ENCODE measurements at regions not wholly inside any gene's neighbourhood (a gene's known extent, or its start where the extent isn't known, plus 50 kb on each side); places are given as distances from the start of the nearest gene placed in this dataset.

DNA sequence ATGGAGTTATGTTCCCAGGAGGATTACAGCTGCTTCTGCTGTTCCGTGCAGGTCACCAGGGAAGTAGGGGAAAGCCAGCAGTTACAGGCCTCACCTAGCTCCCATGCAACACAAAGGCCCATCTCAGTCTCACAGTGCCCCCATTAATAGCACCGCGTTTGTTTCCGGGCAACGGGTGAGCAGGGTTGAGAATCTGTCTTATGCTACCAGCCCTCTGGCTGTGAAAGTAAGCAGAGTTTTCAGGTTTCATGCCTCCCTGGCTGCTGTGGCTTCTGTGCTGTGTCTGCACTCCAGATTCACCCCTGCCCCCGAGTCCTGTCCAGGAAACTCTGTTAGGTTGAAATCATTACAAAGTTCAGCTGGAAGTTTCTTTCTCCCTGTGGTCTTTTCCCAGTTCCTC lies 254.4 kb upstream of the GPR149 start:
- Histone ChIP-seq H3K27ac (ENCODE audit: low read length) (no peak overlapping the region), H3F3A (ENCODE audit: insufficient read depth, low read length, poor library complexity, severe bottlenecking) (no peaks in the 10 kb centered on the region), H3K4me3 (ENCODE audit: low read length) (no peak overlapping the region)

DNA sequence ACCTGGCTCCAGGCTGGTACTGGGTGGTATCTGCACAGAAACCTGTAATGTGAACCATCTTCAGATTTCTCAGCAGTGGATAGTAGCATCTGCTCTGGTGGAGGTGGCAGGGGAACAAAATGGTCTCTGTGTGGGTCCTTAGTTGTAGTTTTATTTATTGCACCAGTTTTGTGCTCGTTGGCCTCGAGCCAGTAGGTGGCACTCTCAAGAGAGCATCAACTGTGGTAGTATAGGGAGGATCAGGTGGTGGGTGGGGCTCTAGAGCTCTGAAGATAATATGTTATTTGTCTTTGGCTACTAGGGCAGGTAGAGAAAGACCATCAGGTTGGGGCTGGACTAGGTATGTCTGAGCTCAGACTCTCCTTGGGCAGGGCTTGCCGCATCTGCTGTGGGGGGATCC lies 254.0 kb upstream of the GPR149 start:
- H2AFZ ChIP-seq (ENCODE audit: low read depth, low read length), result no peak overlapping the region
- H3K9ac ChIP-seq (ENCODE audit: low read length), result no peak overlapping the region
- TF ChIP-seq MXI1 (conservative IDR thresholded peaks at IDR 0.05; ENCODE audit: poor library complexity, severe bottlenecking) (no peak), EP300 (conservative IDR thresholded peaks at IDR 0.05; ENCODE audit: poor library complexity, severe bottlenecking) (no peak), EZH2 (IDR thresholded peaks at IDR 0.05; ENCODE audit: borderline replicate concordance, insufficient read depth, low read length, poor library complexity, severe bottlenecking) (no peak), RAD21 (conservative IDR thresholded peaks at IDR 0.05) (no peak), POLR2AphosphoS5 (IDR thresholded peaks at IDR 0.05) (no peak), SMC3 (conservative IDR thresholded peaks at IDR 0.05; ENCODE audit: poor library complexity) (no peak), TAF1 (IDR thresholded peaks at IDR 0.05; ENCODE audit: low read depth) (no peak)
- TF ChIP-seq, protein P1, sequence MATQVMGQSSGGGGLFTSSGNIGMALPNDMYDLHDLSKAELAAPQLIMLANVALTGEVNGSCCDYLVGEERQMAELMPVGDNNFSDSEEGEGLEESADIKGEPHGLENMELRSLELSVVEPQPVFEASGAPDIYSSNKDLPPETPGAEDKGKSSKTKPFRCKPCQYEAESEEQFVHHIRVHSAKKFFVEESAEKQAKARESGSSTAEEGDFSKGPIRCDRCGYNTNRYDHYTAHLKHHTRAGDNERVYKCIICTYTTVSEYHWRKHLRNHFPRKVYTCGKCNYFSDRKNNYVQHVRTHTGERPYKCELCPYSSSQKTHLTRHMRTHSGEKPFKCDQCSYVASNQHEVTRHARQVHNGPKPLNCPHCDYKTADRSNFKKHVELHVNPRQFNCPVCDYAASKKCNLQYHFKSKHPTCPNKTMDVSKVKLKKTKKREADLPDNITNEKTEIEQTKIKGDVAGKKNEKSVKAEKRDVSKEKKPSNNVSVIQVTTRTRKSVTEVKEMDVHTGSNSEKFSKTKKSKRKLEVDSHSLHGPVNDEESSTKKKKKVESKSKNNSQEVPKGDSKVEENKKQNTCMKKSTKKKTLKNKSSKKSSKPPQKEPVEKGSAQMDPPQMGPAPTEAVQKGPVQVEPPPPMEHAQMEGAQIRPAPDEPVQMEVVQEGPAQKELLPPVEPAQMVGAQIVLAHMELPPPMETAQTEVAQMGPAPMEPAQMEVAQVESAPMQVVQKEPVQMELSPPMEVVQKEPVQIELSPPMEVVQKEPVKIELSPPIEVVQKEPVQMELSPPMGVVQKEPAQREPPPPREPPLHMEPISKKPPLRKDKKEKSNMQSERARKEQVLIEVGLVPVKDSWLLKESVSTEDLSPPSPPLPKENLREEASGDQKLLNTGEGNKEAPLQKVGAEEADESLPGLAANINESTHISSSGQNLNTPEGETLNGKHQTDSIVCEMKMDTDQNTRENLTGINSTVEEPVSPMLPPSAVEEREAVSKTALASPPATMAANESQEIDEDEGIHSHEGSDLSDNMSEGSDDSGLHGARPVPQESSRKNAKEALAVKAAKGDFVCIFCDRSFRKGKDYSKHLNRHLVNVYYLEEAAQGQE (IDR thresholded peaks at IDR 0.05; ENCODE audit: borderline replicate concordance), result no peak
- TF ChIP-seq, protein P2, sequence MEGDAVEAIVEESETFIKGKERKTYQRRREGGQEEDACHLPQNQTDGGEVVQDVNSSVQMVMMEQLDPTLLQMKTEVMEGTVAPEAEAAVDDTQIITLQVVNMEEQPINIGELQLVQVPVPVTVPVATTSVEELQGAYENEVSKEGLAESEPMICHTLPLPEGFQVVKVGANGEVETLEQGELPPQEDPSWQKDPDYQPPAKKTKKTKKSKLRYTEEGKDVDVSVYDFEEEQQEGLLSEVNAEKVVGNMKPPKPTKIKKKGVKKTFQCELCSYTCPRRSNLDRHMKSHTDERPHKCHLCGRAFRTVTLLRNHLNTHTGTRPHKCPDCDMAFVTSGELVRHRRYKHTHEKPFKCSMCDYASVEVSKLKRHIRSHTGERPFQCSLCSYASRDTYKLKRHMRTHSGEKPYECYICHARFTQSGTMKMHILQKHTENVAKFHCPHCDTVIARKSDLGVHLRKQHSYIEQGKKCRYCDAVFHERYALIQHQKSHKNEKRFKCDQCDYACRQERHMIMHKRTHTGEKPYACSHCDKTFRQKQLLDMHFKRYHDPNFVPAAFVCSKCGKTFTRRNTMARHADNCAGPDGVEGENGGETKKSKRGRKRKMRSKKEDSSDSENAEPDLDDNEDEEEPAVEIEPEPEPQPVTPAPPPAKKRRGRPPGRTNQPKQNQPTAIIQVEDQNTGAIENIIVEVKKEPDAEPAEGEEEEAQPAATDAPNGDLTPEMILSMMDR (IDR thresholded peaks at IDR 0.05; ENCODE audit: poor library complexity, severe bottlenecking), result no peak

More for the DNA sequence above, 254.4 kb upstream of the GPR149 start:
- no peaks in the 10 kb centered on the region for H3K79me2 ChIP-seq (replicated peaks; ENCODE audit: insufficient read depth, low read length)
- TF ChIP-seq RAD21 (conservative IDR thresholded peaks at IDR 0.05) (no peak), MXI1 (conservative IDR thresholded peaks at IDR 0.05; ENCODE audit: poor library complexity, severe bottlenecking) (no peak), TAF1 (IDR thresholded peaks at IDR 0.05; ENCODE audit: low read depth) (no peak)
- no peaks in the 10 kb centered on the region for H3K9me2 ChIP-seq (ENCODE audit: insufficient read depth, low read length)
- no peak overlapping the region for H3K4me2 ChIP-seq (ENCODE audit: low read length)
- no peak overlapping the region for H2AFZ ChIP-seq (ENCODE audit: low read depth, low read length)
- no peaks in the 10 kb centered on the region for H4K20me1 ChIP-seq (ENCODE audit: insufficient read depth)
- no peak overlapping the region for H3K9ac ChIP-seq (ENCODE audit: low read length)
- no peaks in the 10 kb centered on the region for H3K9me3 ChIP-seq (ENCODE audit: low read length)
- no peaks in the 10 kb centered on the region for H3K36me3 ChIP-seq (ENCODE audit: insufficient read depth, low read length)
- no peaks in the 10 kb centered on the region for H3K27me3 ChIP-seq (ENCODE audit: insufficient read depth, low read depth, low read length)

More for the DNA sequence above, 254.0 kb upstream of the GPR149 start:
- H3K9me3 ChIP-seq (ENCODE audit: low read length), result no peaks in the 10 kb centered on the region
- H3K9me2 ChIP-seq (ENCODE audit: insufficient read depth, low read length), result no peaks in the 10 kb centered on the region
- H4K20me1 ChIP-seq (ENCODE audit: insufficient read depth), result no peaks in the 10 kb centered on the region
- no peaks in the 10 kb centered on the region for H3K36me3 ChIP-seq (ENCODE audit: insufficient read depth, low read length)
- H3K79me2 ChIP-seq (replicated peaks; ENCODE audit: insufficient read depth, low read length), result no peaks in the 10 kb centered on the region
- H3K4me3 ChIP-seq (ENCODE audit: low read length), result no peak overlapping the region
- no peak overlapping the region for H3K27ac ChIP-seq (ENCODE audit: low read length)
- no peaks in the 10 kb centered on the region for H3F3A ChIP-seq (ENCODE audit: insufficient read depth, low read length, poor library complexity, severe bottlenecking)
- no peak overlapping the region for H3K4me2 ChIP-seq (ENCODE audit: low read length)
- H3K27me3 ChIP-seq (ENCODE audit: insufficient read depth, low read depth, low read length), result no peaks in the 10 kb centered on the region

All from neural cell (in vitro differentiated cells).